B cell (primary cell): ENCODE measurements at regions not wholly inside any gene's neighbourhood (a gene's known extent, or its start where the extent isn't known, plus 50 kb on each side); places are given as distances from the start of the nearest gene placed in this dataset.

Source experiments
- ATAC-seq: fragments of 200-7000 bp; cut with Tn5 transposase; one replicate; pipeline ENCODE4 v1.10.0; 2021; ENCODE audit warnings: low read depth, mild to moderate bottlenecking, moderate number of reproducible peaks, moderate library complexity
- CTCF ChIA-PET: fragments of 350-600 bp; sonication (Branson Sonifier 250); formaldehyde crosslinking; loops from one replicate; lab custom pipeline; 2021; ENCODE audit warnings: antibody characterized with exemption, inconsistent platforms; lab: Charles Lee
- POLR2A ChIA-PET: fragments of 350-600 bp; sonication (Branson Sonifier 250); formaldehyde crosslinking; loops from one replicate; lab custom pipeline; 2021; ENCODE audit warnings: antibody characterized with exemption; lab: Charles Lee
- DNase-seq: peaks from one replicate; pipeline ENCODE4 v3.0.0; 2013
- H2AFZ ChIP-seq: 2 replicates; pipeline ENCODE4 v1.6.1; 2012; ENCODE audit warnings: mild to moderate bottlenecking, low read depth, low read length; ENCODE audit not compliant: insufficient read depth, poor library complexity, severe bottlenecking
- H3K27ac ChIP-seq, 2 donors: 1 replicate in 1 of 2; 2 replicates in 1 of 2; pipeline ENCODE4 v1.5.1; 2012 to 2013; ENCODE audit warnings: low read length in 2 of 2, mild to moderate bottlenecking in 2 of 2, moderate library complexity in 1 of 2
- H3K27me3 ChIP-seq, 4 experiments: fragments of 200-600 bp in 1 of 4; sonication (generic) in 1 of 4; replicated peaks in 1 of 4; 1 replicate in 2 of 4; 2 replicates in 2 of 4; pipeline versions ENCODE4 v1.6.1 to v1.7.0; 2013 to 2016; ENCODE audit warnings: low read length in 3 of 4, mild to moderate bottlenecking in 2 of 4, mixed read lengths in 1 of 4, moderate library complexity in 1 of 4; ENCODE audit not compliant: insufficient read depth in 4 of 4, control insufficient read depth in 3 of 4; ENCODE audit errors: control extremely low read depth in 1 of 4
- H3K36me3 ChIP-seq, 2 experiments: replicated peaks in 1 of 2; 1 replicate in 1 of 2; 2 replicates in 1 of 2; pipeline versions ENCODE4 v1.6.1 to v1.7.1; 2013; ENCODE audit warnings: low read length in 1 of 2; ENCODE audit not compliant: insufficient read depth in 2 of 2, control insufficient read depth in 1 of 2; ENCODE audit errors: control extremely low read depth in 1 of 2, extremely low read depth in 1 of 2
- H3K4me1 ChIP-seq, 2 donors: fragments of 200-600 bp in 1 of 2; sonication (generic) in 1 of 2; 1 replicate in 1 of 2; 2 replicates in 1 of 2; pipeline versions ENCODE4 v1.5.1 to v1.6.1; 2013 to 2017; ENCODE audit warnings: low read length in 2 of 2; ENCODE audit not compliant: control insufficient read depth in 2 of 2, insufficient read depth in 2 of 2
- H3K4me2 ChIP-seq: replicated peaks from 2 replicates; pipeline ENCODE3; 2012; ENCODE audit warnings: mild to moderate bottlenecking, low read depth, low read length; ENCODE audit not compliant: poor library complexity, severe bottlenecking
- H3K4me3 ChIP-seq, 5 experiments: fragments of 200-600 bp in 1 of 5; sonication (generic) in 1 of 5; 1 replicate in 3 of 5; 2 replicates in 2 of 5; pipeline versions ENCODE4 v1.5.1 to v1.7.0; 2011 to 2016; ENCODE audit warnings: low read length in 4 of 5, mild to moderate bottlenecking in 4 of 5, low read depth in 2 of 5, control low read depth in 1 of 5, moderate library complexity in 1 of 5; ENCODE audit not compliant: insufficient read depth in 1 of 5; ENCODE audit errors: control extremely low read depth in 1 of 5, extremely low read depth in 1 of 5
- H3K79me2 ChIP-seq: fragments of 200-600 bp; sonication (generic); one replicate; pipeline ENCODE4 v1.6.0; 2016; ENCODE audit warnings: low read length; ENCODE audit not compliant: control insufficient read depth, insufficient read depth
- H3K9ac ChIP-seq: fragments of 200-600 bp; sonication (generic); 2 replicates; pipeline ENCODE4 v1.6.1; 2017; ENCODE audit warnings: mild to moderate bottlenecking, low read length, moderate library complexity
- H3K9me3 ChIP-seq, 3 donors: one replicate each; pipeline versions ENCODE4 v1.6.1 to v1.7.1; 2013; ENCODE audit warnings: low read length in 2 of 3; ENCODE audit not compliant: control insufficient read depth in 2 of 3, insufficient read depth in 1 of 3; ENCODE audit errors: control extremely low read depth in 1 of 3
- H4K20me1 ChIP-seq: 2 replicates; pipeline ENCODE4 v1.6.0; 2012; ENCODE audit warnings: mild to moderate bottlenecking, low read length; ENCODE audit not compliant: insufficient read depth, control insufficient read depth, poor library complexity, severe bottlenecking
- H3K27ac Mint-ChIP-seq: one replicate; pipeline ENCODE4 v1.8.0; 2021; ENCODE audit warnings: mixed read lengths
- H3K27me3 Mint-ChIP-seq: one replicate; pipeline ENCODE4 v1.8.0; 2021; ENCODE audit warnings: mixed read lengths
- H3K4me1 Mint-ChIP-seq: one replicate; pipeline ENCODE4 v1.8.0; 2021; ENCODE audit warnings: mixed read lengths
- H3K4me3 Mint-ChIP-seq: one replicate; pipeline ENCODE4 v1.8.0; 2021; ENCODE audit warnings: mixed read lengths
- H3K9me3 Mint-ChIP-seq: one replicate; pipeline ENCODE4 v1.8.0; 2022; ENCODE audit warnings: mixed read lengths; ENCODE audit not compliant: insufficient read depth
- EZH2 ChIP-seq: IDR thresholded peaks from 2 replicates; pipeline ENCODE4 v1.6.1; 2012; ENCODE audit warnings: borderline replicate concordance, low read depth, mild to moderate bottlenecking, moderate library complexity, low read length; ENCODE audit not compliant: insufficient read depth, poor library complexity, severe bottlenecking
- WGBS: methylation state at CpG from one replicate; pipeline ENCODE4 v1.1.5; 2013; ENCODE audit warnings: missing lambda C conversion rate; ENCODE audit not compliant: insufficient coverage; 5-methylcytosine and 5-hydroxymethylcytosine counted together
- intact Hi-C: fragments of 100-400 bp; cut with micrococcal nuclease; formaldehyde crosslinking; loops from one replicate; pipeline ENCODE4 v1.10.0; 2022
- TF ChIP-seq, protein P1 (sequence below): fragments of 200-600 bp; IDR thresholded peaks from one replicate; pipeline ENCODE4 v1.8.0; 2022; ENCODE audit warnings: antibody characterized with exemption, mild to moderate bottlenecking

DNA sequence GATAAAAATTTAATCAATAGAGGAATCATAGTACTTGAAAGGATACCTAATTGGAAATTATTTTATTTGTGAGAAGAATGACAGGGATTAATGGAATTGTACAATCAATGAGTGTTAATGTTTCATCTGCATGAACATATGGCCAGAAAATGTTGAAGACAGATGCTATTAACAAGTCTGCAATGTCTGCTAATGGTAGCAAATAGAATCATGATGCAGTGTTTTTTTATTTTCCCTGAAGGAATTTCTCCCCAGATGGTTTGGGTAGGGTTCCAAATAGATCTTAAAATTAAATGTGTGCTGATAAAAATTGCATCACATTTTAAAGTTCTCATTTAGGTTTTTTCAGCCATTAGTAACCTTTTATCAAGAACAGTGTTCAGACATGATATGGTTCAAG is 291.3 kb upstream of the TRAM1L1 start:
- no peaks in the 10 kb centered on the region for H3K4me1 Mint-ChIP-seq
- H3K4me1 ChIP-seq = no peaks in the 10 kb centered on the region
- ATAC-seq (no peak), DNase-seq (no peak)
- TF ChIP-seq, protein P1, sequence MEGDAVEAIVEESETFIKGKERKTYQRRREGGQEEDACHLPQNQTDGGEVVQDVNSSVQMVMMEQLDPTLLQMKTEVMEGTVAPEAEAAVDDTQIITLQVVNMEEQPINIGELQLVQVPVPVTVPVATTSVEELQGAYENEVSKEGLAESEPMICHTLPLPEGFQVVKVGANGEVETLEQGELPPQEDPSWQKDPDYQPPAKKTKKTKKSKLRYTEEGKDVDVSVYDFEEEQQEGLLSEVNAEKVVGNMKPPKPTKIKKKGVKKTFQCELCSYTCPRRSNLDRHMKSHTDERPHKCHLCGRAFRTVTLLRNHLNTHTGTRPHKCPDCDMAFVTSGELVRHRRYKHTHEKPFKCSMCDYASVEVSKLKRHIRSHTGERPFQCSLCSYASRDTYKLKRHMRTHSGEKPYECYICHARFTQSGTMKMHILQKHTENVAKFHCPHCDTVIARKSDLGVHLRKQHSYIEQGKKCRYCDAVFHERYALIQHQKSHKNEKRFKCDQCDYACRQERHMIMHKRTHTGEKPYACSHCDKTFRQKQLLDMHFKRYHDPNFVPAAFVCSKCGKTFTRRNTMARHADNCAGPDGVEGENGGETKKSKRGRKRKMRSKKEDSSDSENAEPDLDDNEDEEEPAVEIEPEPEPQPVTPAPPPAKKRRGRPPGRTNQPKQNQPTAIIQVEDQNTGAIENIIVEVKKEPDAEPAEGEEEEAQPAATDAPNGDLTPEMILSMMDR = no peak
- no peak for TF ChIP-seq EZH2
- intact Hi-C loops = no loop called here
- ChIA-PET POLR2A (no interaction called here), CTCF (no interaction called here)
- no peak overlapping the region for H2AFZ ChIP-seq
- H3K4me3 Mint-ChIP-seq = no peak overlapping the region
- no peaks in the 10 kb centered on the region for H3K79me2 ChIP-seq
- H3K9ac ChIP-seq = no peak overlapping the region
- H3K27me3 ChIP-seq = no peaks in the 10 kb centered on the region
- H3K27me3 Mint-ChIP-seq = no peaks in the 10 kb centered on the region
- H3K9me3 Mint-ChIP-seq = no peaks in the 10 kb centered on the region
- no peaks in the 10 kb centered on the region for H4K20me1 ChIP-seq
- no peak overlapping the region for H3K27ac ChIP-seq
- H3K4me2 ChIP-seq = no peak overlapping the region
- H3K27ac Mint-ChIP-seq = no peak overlapping the region
- H3K36me3 ChIP-seq = no peaks in the 10 kb centered on the region
- peaks cover 0 to 1% (median 0%) of the 10 kb centered on the region in 3 donors for H3K9me3 ChIP-seq
- H3K4me3 ChIP-seq = no peak overlapping the region

DNA sequence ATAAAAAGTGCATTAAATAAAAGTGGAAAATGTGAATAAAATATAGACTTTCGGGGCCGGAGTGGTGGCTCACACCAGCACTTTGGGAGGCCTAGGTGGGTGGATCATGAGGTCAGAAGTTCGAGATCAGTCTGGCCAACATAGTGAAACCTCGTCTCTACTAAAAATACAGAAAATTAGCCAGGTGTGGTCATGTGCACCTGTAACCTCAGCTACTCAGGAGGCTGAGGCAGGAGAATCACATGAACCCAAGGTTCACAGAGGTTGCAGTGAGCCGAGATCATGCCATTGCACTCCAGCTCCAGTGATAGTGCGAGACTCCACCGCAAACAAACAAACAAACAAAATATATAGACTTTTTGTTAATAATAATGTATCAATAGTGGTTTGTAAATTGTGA is 293.6 kb upstream of the TRAM1L1 start:
- no peak for TF ChIP-seq EZH2
- TF ChIP-seq, protein P1 = no peak
- WGBS = 83% methylated on average over 4 of the region's 7 CpGs
- Histone ChIP-seq H3K9me3 (peaks cover 0 to 1% (median 0%) of the 10 kb centered on the region in 3 donors), H3K9ac (no peak overlapping the region), H4K20me1 (no peaks in the 10 kb centered on the region), H3K4me1 (no peaks in the 10 kb centered on the region), H3K4me3 (no peak overlapping the region), H3K36me3 (no peaks in the 10 kb centered on the region), H3K79me2 (no peaks in the 10 kb centered on the region), H3K4me2 (no peak overlapping the region), H2AFZ (no peak overlapping the region), H3K27ac (no peak overlapping the region), H3K27me3 (no peaks in the 10 kb centered on the region)
- POLR2A ChIA-PET = no interaction called here
- no peak overlapping the region for H3K4me3 Mint-ChIP-seq
- DNase-seq = no peak
- no peak overlapping the region for H3K27ac Mint-ChIP-seq
- no peaks in the 10 kb centered on the region for H3K27me3 Mint-ChIP-seq
- no peaks in the 10 kb centered on the region for H3K9me3 Mint-ChIP-seq
- CTCF ChIA-PET = no interaction called here
- intact Hi-C loops = no loop called here
- no peaks in the 10 kb centered on the region for H3K4me1 Mint-ChIP-seq
- ATAC-seq = no peak
